H1 (cell line): ENCODE measurements at regions not wholly inside any gene's neighbourhood (a gene's known extent, or its start where the extent isn't known, plus 50 kb on each side); places are given as distances from the start of the nearest gene placed in this dataset.

Source experiments
- CTCF ChIA-PET: fragments of 300-600 bp; sonication (Branson Sonifier 250); formaldehyde crosslinking; loops from one replicate; lab custom pipeline; 2021; ENCODE audit not compliant: partially characterized antibody; lab: Charles Lee
- POLR2A ChIA-PET: fragments of 300-600 bp; sonication (Branson Sonifier 250); formaldehyde crosslinking; loops from one replicate; lab custom pipeline; 2021; ENCODE audit warnings: inconsistent platforms; ENCODE audit not compliant: partially characterized antibody; lab: Charles Lee
- DNase-seq, 2 experiments: peaks; one replicate each; pipeline versions ENCODE4 v3.0.0 to v3.0.0-alpha.2; 2010 to 2022; ENCODE audit warnings: low spot score in 2 of 2, low read depth in 1 of 2, mixed read lengths in 1 of 2
- FAIRE-seq: peaks from 2 replicates; lab custom pipeline; 2011; peaks lifted over from hg19 to GRCh38; lab: Jason Lieb, UNC
- H2AFZ ChIP-seq: 2 replicates; pipeline ENCODE4 v1.8.1; 2012; ENCODE audit warnings: low read length, inconsistent platforms
- H2AK5ac ChIP-seq: 2 replicates; pipeline ENCODE4 v1.6.1; 2013; ENCODE audit warnings: low read depth, low read length
- H2BK120ac ChIP-seq: replicated peaks from 2 replicates; pipeline ENCODE3; 2013; ENCODE audit warnings: low read depth, low read length, inconsistent platforms
- H2BK12ac ChIP-seq: 2 replicates; pipeline ENCODE4 v1.6.1; 2013; ENCODE audit warnings: low read depth, low read length
- H2BK15ac ChIP-seq: 2 replicates; pipeline ENCODE4 v1.6.1; 2013; ENCODE audit warnings: low read length
- H2BK20ac ChIP-seq: 2 replicates; pipeline ENCODE4 v1.6.1; 2013; ENCODE audit warnings: low read length
- H2BK5ac ChIP-seq: 2 replicates; pipeline ENCODE4 v1.6.1; 2013; ENCODE audit warnings: low read depth, low read length
- H3K14ac ChIP-seq: 2 replicates; pipeline ENCODE4 v1.6.1; 2013; ENCODE audit warnings: inconsistent platforms; ENCODE audit not compliant: insufficient read length
- H3K18ac ChIP-seq: 2 replicates; pipeline ENCODE4 v1.6.1; 2013; ENCODE audit warnings: low read length; ENCODE audit errors: extremely low read depth
- H3K23ac ChIP-seq: 2 replicates; pipeline ENCODE4 v1.6.1; 2013; ENCODE audit warnings: inconsistent platforms; ENCODE audit not compliant: insufficient read length
- H3K23me2 ChIP-seq: 2 replicates; pipeline ENCODE4 v1.6.1; 2013; ENCODE audit warnings: low read depth, low read length
- H3K27ac ChIP-seq: 2 replicates; pipeline ENCODE4 v1.6.1; 2011; ENCODE audit warnings: low read depth, low read length, inconsistent platforms
- H3K27me3 ChIP-seq, 4 experiments: replicated peaks in 1 of 4; 1 replicate in 1 of 4; 2 replicates in 3 of 4; pipeline versions ENCODE4 v1.6.1 to v1.8.1; 2011 to 2013; ENCODE audit warnings: low read length in 3 of 4, mild to moderate bottlenecking in 3 of 4, inconsistent platforms in 2 of 4, mixed read lengths in 2 of 4, moderate library complexity in 1 of 4; ENCODE audit not compliant: control insufficient read depth in 3 of 4, insufficient read depth in 3 of 4; ENCODE audit errors: extremely low read depth in 1 of 4
- H3K36me3 ChIP-seq, 4 experiments: 2 replicates each; pipeline versions ENCODE4 v1.6.1 to v1.8.1; 2011 to 2013; ENCODE audit warnings: mild to moderate bottlenecking in 4 of 4, low read length in 3 of 4, moderate library complexity in 2 of 4, control low read depth in 1 of 4, inconsistent platforms in 1 of 4; ENCODE audit not compliant: insufficient read depth in 4 of 4, control insufficient read depth in 2 of 4
- H3K4ac ChIP-seq: replicated peaks from 2 replicates; pipeline ENCODE3; 2013; ENCODE audit warnings: low read length, low read depth, mixed read lengths, inconsistent platforms; ENCODE audit not compliant: insufficient read length
- H3K4me1 ChIP-seq, 4 experiments: replicated peaks in 1 of 4; 1 replicate in 1 of 4; 2 replicates in 3 of 4; pipeline versions ENCODE4 v1.6.1 to v1.8.1; 2011 to 2013; ENCODE audit warnings: low read length in 3 of 4, inconsistent platforms in 2 of 4, mixed read lengths in 1 of 4; ENCODE audit not compliant: insufficient read depth in 4 of 4, control insufficient read depth in 3 of 4
- H3K4me2 ChIP-seq, 2 experiments: 2 replicates each; pipeline versions ENCODE4 v1.6.1 to v1.8.1; 2011 to 2013; ENCODE audit warnings: low read depth in 2 of 2, low read length in 2 of 2, control low read depth in 1 of 2, inconsistent platforms in 1 of 2, mild to moderate bottlenecking in 1 of 2; ENCODE audit not compliant: insufficient read depth in 1 of 2
- H3K4me3 ChIP-seq, 4 experiments: fragments of 200-600, 300-600 bp in 1 of 4; sonication (generic), shearing (Covaris generic), sonication (Bioruptor Twin) in 1 of 4; 2 replicates each; pipeline versions ENCODE4 v1.5.1 to v1.8.1; 2011 to 2016; ENCODE audit warnings: low read length in 4 of 4, low read depth in 3 of 4, control low read depth in 2 of 4, inconsistent platforms in 2 of 4, mild to moderate bottlenecking in 2 of 4, mixed read lengths in 1 of 4, moderate library complexity in 1 of 4; ENCODE audit not compliant: insufficient read depth in 2 of 4; ENCODE audit errors: extremely low read depth in 1 of 4
- H3K56ac ChIP-seq: replicated peaks from 2 replicates; pipeline ENCODE3; 2013; ENCODE audit warnings: low read depth, mild to moderate bottlenecking, mixed read lengths, low read length, inconsistent platforms; ENCODE audit not compliant: insufficient read length
- H3K79me1 ChIP-seq: 2 replicates; pipeline ENCODE4 v1.6.1; 2013; ENCODE audit warnings: low read depth, low read length, control low read depth
- H3K79me2 ChIP-seq, 2 experiments: 2 replicates each; pipeline versions ENCODE4 v1.6.1 to v1.8.1; 2012 to 2013; ENCODE audit warnings: low read length in 2 of 2, mild to moderate bottlenecking in 2 of 2, inconsistent platforms in 1 of 2; ENCODE audit not compliant: insufficient read depth in 2 of 2, control insufficient read depth in 1 of 2
- H3K9ac ChIP-seq, 4 experiments: replicated peaks in 1 of 4; 1 replicate in 1 of 4; 2 replicates in 3 of 4; pipeline versions ENCODE4 v1.6.1 to v1.8.1; 2011 to 2013; ENCODE audit warnings: low read depth in 3 of 4, low read length in 3 of 4, control low read depth in 2 of 4, mild to moderate bottlenecking in 2 of 4, moderate library complexity in 2 of 4, inconsistent platforms in 1 of 4; ENCODE audit errors: extremely low read depth in 1 of 4
- H3K9me3 ChIP-seq, 2 experiments: 2 replicates each; pipeline versions ENCODE4 v1.6.1 to v1.8.1; 2012 to 2013; ENCODE audit warnings: mild to moderate bottlenecking in 2 of 2, moderate library complexity in 2 of 2, control low read depth in 1 of 2, inconsistent platforms in 1 of 2, low read depth in 1 of 2, low read length in 1 of 2, mixed read lengths in 1 of 2; ENCODE audit not compliant: insufficient read depth in 2 of 2
- H4K20me1 ChIP-seq, 2 experiments: replicated peaks in 1 of 2; 2 replicates each; pipeline versions ENCODE3 to v1.8.1; 2011 to 2013; ENCODE audit warnings: inconsistent platforms in 2 of 2, low read length in 2 of 2, mild to moderate bottlenecking in 1 of 2; ENCODE audit not compliant: insufficient read depth in 2 of 2, control insufficient read depth in 1 of 2
- H4K5ac ChIP-seq: 2 replicates; pipeline ENCODE4 v1.6.1; 2013; ENCODE audit warnings: low read length, low read depth, mixed read lengths, inconsistent platforms; ENCODE audit not compliant: insufficient read length
- H4K8ac ChIP-seq: 2 replicates; pipeline ENCODE4 v1.8.0; 2013; ENCODE audit warnings: mild to moderate bottlenecking, moderate library complexity, low read length, inconsistent platforms; ENCODE audit not compliant: insufficient read depth; ENCODE audit errors: extremely low read depth
- H4K91ac ChIP-seq: replicated peaks from 2 replicates; pipeline ENCODE3; 2013; ENCODE audit warnings: low read length, mixed read lengths, inconsistent platforms; ENCODE audit not compliant: insufficient read length
- BCL11A ChIP-seq, 2 experiments: IDR thresholded peaks; one replicate each; pipeline ENCODE4 v1.6.1; 2011; ENCODE audit warnings: low read depth in 2 of 2, low read length in 2 of 2, mild to moderate bottlenecking in 2 of 2
- EGR1 ChIP-seq: IDR thresholded peaks from 2 replicates; pipeline ENCODE4 v1.6.1; 2011; ENCODE audit warnings: low read depth, low read length, borderline replicate concordance
- WGBS, 2 experiments: shearing (Covaris generic) in 1 of 2; methylation state at CpG; one replicate each; pipeline versions ENCODE4 v1.1.6 to v1.1.7; 2013 to 2015; ENCODE audit warnings: low lambda C conversion rate in 2 of 2, mixed read lengths in 2 of 2, inconsistent platforms in 1 of 2, low coverage in 1 of 2, missing lambda C conversion rate in 1 of 2; ENCODE audit not compliant: insufficient replicate concordance in 2 of 2, insufficient coverage in 1 of 2, insufficient read length in 1 of 2; ENCODE audit errors: extremely low coverage in 1 of 2, missing lambda C conversion rate in 1 of 2; 5-methylcytosine and 5-hydroxymethylcytosine counted together

DNA sequence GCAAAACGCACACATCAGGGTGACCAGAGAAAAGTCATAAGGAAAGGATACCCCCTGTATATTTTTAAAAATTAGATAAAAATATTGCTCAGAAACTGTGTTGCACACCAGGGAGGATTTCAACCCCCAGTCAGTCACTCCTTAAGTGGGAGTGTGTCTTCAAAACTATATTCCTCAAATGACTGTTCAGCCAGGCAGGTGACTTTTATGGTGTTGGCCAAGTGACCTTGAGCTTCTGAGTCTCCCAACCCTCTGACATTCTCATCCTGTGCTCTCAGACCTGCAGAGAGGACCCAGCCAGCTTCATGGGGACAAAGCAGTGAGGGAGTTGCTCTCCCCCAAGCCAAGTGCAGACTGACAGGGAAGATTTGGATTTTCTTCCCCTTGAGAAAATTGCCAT is 311.9 kb upstream of the JARID2 start:
- peaks cover 0 to 5% (median 2%) of the 10 kb centered on the region in 4 experiments; a peak in 5 of 7 replicates for H3K4me1 ChIP-seq
- no peak overlapping the region for H3K4me3 ChIP-seq
- ChIA-PET CTCF (interaction anchor here (0.6 to 1.5 kb wide), 2 partner anchors 25 to 456 kb away, joined by 3 read pairs; no protein-coding TSS in a partner anchor), POLR2A (no interaction called here)
- no peak overlapping the region for H4K8ac ChIP-seq
- H3K27ac ChIP-seq = no peak overlapping the region
- FAIRE-seq (no peak), DNase-seq (no peak)
- no peaks in the 10 kb centered on the region for H3K27me3 ChIP-seq
- no peak overlapping the region for H2BK15ac ChIP-seq
- H4K91ac ChIP-seq = no peak overlapping the region
- H3K14ac ChIP-seq = no peak overlapping the region
- H4K5ac ChIP-seq = no peak overlapping the region
- no peak overlapping the region for H2BK12ac ChIP-seq
- no peak overlapping the region for H2AFZ ChIP-seq
- H3K79me1 ChIP-seq = peaks cover 4% of the 10 kb centered on the region; the same call in 1 of the 2 replicates
- H3K23ac ChIP-seq = no peak overlapping the region
- peaks cover 0 to 1% of the 10 kb centered on the region in 2 experiments for H4K20me1 ChIP-seq
- no peak overlapping the region for H2BK20ac ChIP-seq
- H3K18ac ChIP-seq = no peak overlapping the region
- H3K23me2 ChIP-seq = no peaks in the 10 kb centered on the region; the same call in 1 of the 2 replicates
- no peaks in the 10 kb centered on the region for H3K9me3 ChIP-seq
- no peak overlapping the region for H2BK120ac ChIP-seq
- WGBS, 2 experiments = 81% methylated on average over 1 of the region's 1 CpG; no CpG with 5 or more reads in 1 of the 2 experiments
- no peak overlapping the region for H3K4ac ChIP-seq
- TF ChIP-seq EGR1 (no peak), BCL11A (IDR thresholded peaks at IDR 0.05; ENCODE audit: low read depth in 2 of 2, low read length in 2 of 2) (no peak)
- no peaks in the 10 kb centered on the region; a peak in 1 of 8 replicates for H3K36me3 ChIP-seq
- no peak overlapping the region for H2AK5ac ChIP-seq
- no peak overlapping the region for H3K9ac ChIP-seq
- H3K4me2 ChIP-seq = no peak overlapping the region
- no peak overlapping the region for H3K56ac ChIP-seq
- H2BK5ac ChIP-seq = no peak overlapping the region
- no peaks in the 10 kb centered on the region for H3K79me2 ChIP-seq
